KMS-11 (cell line): ENCODE measurements at regions not wholly inside any gene's neighbourhood (a gene's known extent, or its start where the extent isn't known, plus 50 kb on each side); places are given as distances from the start of the nearest gene placed in this dataset.

Source experiments
- H2AFZ ChIP-seq: fragments of 200-600 bp; sonication (generic); 2 replicates; pipeline ENCODE4 v1.6.1; 2016; ENCODE audit warnings: antibody characterized with exemption, mixed run types, low read depth
- H3K27ac ChIP-seq: fragments of 200-600 bp; sonication (generic); 2 replicates; pipeline ENCODE4 v1.6.1; 2016; ENCODE audit warnings: mild to moderate bottlenecking, mixed run types
- H3K27me3 ChIP-seq: fragments of 200-600 bp; sonication (generic); 2 replicates; pipeline ENCODE4 v1.6.1; 2017; ENCODE audit warnings: mild to moderate bottlenecking, low read depth, mixed run types, moderate library complexity; ENCODE audit not compliant: insufficient read depth
- H3K36me3 ChIP-seq: fragments of 200-600 bp; sonication (generic); 2 replicates; pipeline ENCODE4 v1.6.1; 2017; ENCODE audit warnings: mild to moderate bottlenecking, mixed run types; ENCODE audit not compliant: insufficient read depth
- H3K4me1 ChIP-seq: fragments of 200-600 bp; sonication (generic); 2 replicates; pipeline ENCODE4 v1.6.1; 2016; ENCODE audit warnings: mild to moderate bottlenecking, low read depth, mixed run types; ENCODE audit not compliant: poor library complexity, severe bottlenecking
- H3K4me2 ChIP-seq: fragments of 200-600 bp; sonication (generic); 2 replicates; pipeline ENCODE4 v1.7.0; 2016; ENCODE audit warnings: mild to moderate bottlenecking, mixed run types
- H3K4me3 ChIP-seq: fragments of 200-600 bp; sonication (generic); IDR thresholded peaks from 2 replicates; pipeline ENCODE4 v1.6.1; 2017; ENCODE audit warnings: low read depth, low read length, mixed read lengths; ENCODE audit not compliant: insufficient read depth
- H3K79me2 ChIP-seq: fragments of 200-600 bp; sonication (generic); 2 replicates; pipeline ENCODE4 v1.6.1; 2016; ENCODE audit warnings: low read depth, mixed run types; ENCODE audit not compliant: insufficient read depth
- H3K9ac ChIP-seq: fragments of 200-600 bp; sonication (generic); 2 replicates; pipeline ENCODE4 v1.6.1; 2016; ENCODE audit warnings: mild to moderate bottlenecking, mixed run types
- H4K20me1 ChIP-seq: fragments of 200-600 bp; sonication (generic); 2 replicates; pipeline ENCODE4 v1.6.1; 2016; ENCODE audit warnings: mild to moderate bottlenecking, mixed run types; ENCODE audit not compliant: insufficient read depth
- CTCF ChIP-seq: fragments of 200-600 bp; sonication (generic); conservative IDR thresholded peaks from 2 replicates; pipeline ENCODE4 v1.6.1; 2017; ENCODE audit warnings: low read depth, mild to moderate bottlenecking, antibody characterized with exemption, low read length, moderate library complexity, mixed read lengths

- Histone ChIP-seq H3K27me3 (no peaks in the 10 kb centered on the region), H3K9ac (no peak overlapping the region), H3K27ac (no peak overlapping the region), H3K4me2 (no peak overlapping the region), H3K4me3 (no peak overlapping the region), H4K20me1 (no peaks in the 10 kb centered on the region), H3K79me2 (no peaks in the 10 kb centered on the region), H3K36me3 (no peaks in the 10 kb centered on the region), H3K4me1 (no peaks in the 10 kb centered on the region), H2AFZ (no peak overlapping the region)
- no peak for TF ChIP-seq CTCF
Measured at GRCh38 chr5:68534131-68534940, 318.8 kb downstream of the PIK3R1 start.

GRCh38 chr5:68534956-68535520 is 319.5 kb downstream of the PIK3R1 start:
- Histone ChIP-seq H3K36me3 (no peaks in the 10 kb centered on the region), H3K27ac (no peak overlapping the region), H3K4me1 (no peaks in the 10 kb centered on the region), H3K4me2 (no peak overlapping the region), H3K4me3 (no peak overlapping the region), H2AFZ (no peak overlapping the region), H4K20me1 (no peaks in the 10 kb centered on the region), H3K79me2 (no peaks in the 10 kb centered on the region), H3K9ac (no peak overlapping the region), H3K27me3 (no peaks in the 10 kb centered on the region)
- no peak for TF ChIP-seq CTCF

GRCh38 chr5:68538814-68539420 is 323.4 kb downstream of the PIK3R1 start:
- Histone ChIP-seq H3K79me2 (no peaks in the 10 kb centered on the region), H3K4me2 (no peak overlapping the region), H3K4me1 (no peaks in the 10 kb centered on the region), H3K9ac (no peak overlapping the region), H3K27me3 (no peaks in the 10 kb centered on the region), H3K36me3 (no peaks in the 10 kb centered on the region), H3K27ac (no peak overlapping the region), H3K4me3 (no peak overlapping the region), H2AFZ (no peak overlapping the region), H4K20me1 (no peaks in the 10 kb centered on the region)
- TF ChIP-seq CTCF = no peak

GRCh38 chr5:68540798-68541590 is 325.4 kb downstream of the PIK3R1 start:
- no peaks in the 10 kb centered on the region for H4K20me1 ChIP-seq
- TF ChIP-seq CTCF = no peak

More at GRCh38 chr5:68540798-68541590, 325.4 kb downstream of the PIK3R1 start:
- no peak overlapping the region for H3K9ac ChIP-seq
- H3K79me2 ChIP-seq = no peaks in the 10 kb centered on the region
- no peaks in the 10 kb centered on the region for H3K4me1 ChIP-seq
- no peak overlapping the region for H3K4me2 ChIP-seq
- no peak overlapping the region for H3K27ac ChIP-seq
- no peaks in the 10 kb centered on the region for H3K36me3 ChIP-seq
- no peaks in the 10 kb centered on the region for H3K27me3 ChIP-seq
- no peak overlapping the region for H3K4me3 ChIP-seq
- H2AFZ ChIP-seq = no peak overlapping the region
